ENCODE measurements at regions not wholly inside any gene's neighbourhood (a gene's known extent, or its start where the extent isn't known, plus 50 kb on each side); places are given as distances from the start of the nearest gene placed in this dataset.

GRCh38 chr13:81207231-81207630 is 866.3 kb upstream of the SPRY2 start:
- no peak for DNase-seq (ENCODE audit: low spot score)
- TF ChIP-seq RAD21 (IDR thresholded peaks at IDR 0.05), result no peak
- no peak for TF ChIP-seq CTCF (IDR thresholded peaks at IDR 0.05; ENCODE audit: low read depth, low read length, missing input control)
- TF ChIP-seq SP1 (IDR thresholded peaks at IDR 0.05), result no peak
- no peak for TF ChIP-seq HNF4G (IDR thresholded peaks at IDR 0.05)
- TF ChIP-seq YY1 (IDR thresholded peaks at IDR 0.05), result no peak
- TF ChIP-seq JUND (IDR thresholded peaks at IDR 0.05), result no peak
- no peak for TF ChIP-seq EGR1 (IDR thresholded peaks at IDR 0.05; ENCODE audit: low read depth in 2 of 2)
- TF ChIP-seq RXRA (IDR thresholded peaks at IDR 0.05), result no peak
- TF ChIP-seq HNF4A (conservative IDR thresholded peaks at IDR 0.05), result no peak
- no peak for TF ChIP-seq GABPA (IDR thresholded peaks at IDR 0.05 in 1 of 2, conservative IDR thresholded peaks at IDR 0.05 in 1 of 2)
- TF ChIP-seq TAF1 (conservative IDR thresholded peaks at IDR 0.05), result no peak
- no peak for TF ChIP-seq MAX (IDR thresholded peaks at IDR 0.05)
- TF ChIP-seq FOXA2 (IDR thresholded peaks at IDR 0.05), result no peak
- no peak for TF ChIP-seq FOXA1 (IDR thresholded peaks at IDR 0.05)
- TF ChIP-seq ATF3 (IDR thresholded peaks at IDR 0.05), result no peak
- no peak for TF ChIP-seq NR2F2 (IDR thresholded peaks at IDR 0.05)
- no peak for TF ChIP-seq ZBTB33 (IDR thresholded peaks at IDR 0.05)
- TF ChIP-seq, protein P1, sequence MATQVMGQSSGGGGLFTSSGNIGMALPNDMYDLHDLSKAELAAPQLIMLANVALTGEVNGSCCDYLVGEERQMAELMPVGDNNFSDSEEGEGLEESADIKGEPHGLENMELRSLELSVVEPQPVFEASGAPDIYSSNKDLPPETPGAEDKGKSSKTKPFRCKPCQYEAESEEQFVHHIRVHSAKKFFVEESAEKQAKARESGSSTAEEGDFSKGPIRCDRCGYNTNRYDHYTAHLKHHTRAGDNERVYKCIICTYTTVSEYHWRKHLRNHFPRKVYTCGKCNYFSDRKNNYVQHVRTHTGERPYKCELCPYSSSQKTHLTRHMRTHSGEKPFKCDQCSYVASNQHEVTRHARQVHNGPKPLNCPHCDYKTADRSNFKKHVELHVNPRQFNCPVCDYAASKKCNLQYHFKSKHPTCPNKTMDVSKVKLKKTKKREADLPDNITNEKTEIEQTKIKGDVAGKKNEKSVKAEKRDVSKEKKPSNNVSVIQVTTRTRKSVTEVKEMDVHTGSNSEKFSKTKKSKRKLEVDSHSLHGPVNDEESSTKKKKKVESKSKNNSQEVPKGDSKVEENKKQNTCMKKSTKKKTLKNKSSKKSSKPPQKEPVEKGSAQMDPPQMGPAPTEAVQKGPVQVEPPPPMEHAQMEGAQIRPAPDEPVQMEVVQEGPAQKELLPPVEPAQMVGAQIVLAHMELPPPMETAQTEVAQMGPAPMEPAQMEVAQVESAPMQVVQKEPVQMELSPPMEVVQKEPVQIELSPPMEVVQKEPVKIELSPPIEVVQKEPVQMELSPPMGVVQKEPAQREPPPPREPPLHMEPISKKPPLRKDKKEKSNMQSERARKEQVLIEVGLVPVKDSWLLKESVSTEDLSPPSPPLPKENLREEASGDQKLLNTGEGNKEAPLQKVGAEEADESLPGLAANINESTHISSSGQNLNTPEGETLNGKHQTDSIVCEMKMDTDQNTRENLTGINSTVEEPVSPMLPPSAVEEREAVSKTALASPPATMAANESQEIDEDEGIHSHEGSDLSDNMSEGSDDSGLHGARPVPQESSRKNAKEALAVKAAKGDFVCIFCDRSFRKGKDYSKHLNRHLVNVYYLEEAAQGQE (IDR thresholded peaks at IDR 0.05), result no peak
- Histone ChIP-seq H3K4me1 (ENCODE audit: control insufficient read depth in 4 of 4, insufficient read depth in 4 of 4, low read length in 3 of 4) (no peaks in the 10 kb centered on the region), H3K27ac (ENCODE audit: low read depth in 1 of 2, low read length in 2 of 2) (no peak overlapping the region), H3K36me3 (ENCODE audit: control insufficient read depth in 4 of 4, insufficient read depth in 3 of 4, low read depth in 1 of 4, low read length in 3 of 4) (no peaks in the 10 kb centered on the region), H3K27me3 (ENCODE audit: control insufficient read depth in 4 of 4, insufficient read depth in 4 of 4, low read length in 3 of 4) (no peaks in the 10 kb centered on the region), H3K9ac (ENCODE audit: low read depth in 1 of 2, low read length in 2 of 2) (no peak overlapping the region), H3K9me3 (ENCODE audit: control insufficient read depth in 4 of 4, low read length in 3 of 4) (no peaks in the 10 kb centered on the region), H3K4me3 (ENCODE audit: low read depth in 1 of 3, low read length in 3 of 3) (no peak overlapping the region)
